Endothelial cell of umbilical vein (primary cell): ENCODE measurements at regions not wholly inside any gene's neighbourhood (a gene's known extent, or its start where the extent isn't known, plus 50 kb on each side); places are given as distances from the start of the nearest gene placed in this dataset.

Source experiments
- BruUV-seq: library from RNA; stranded (reverse); fragments of 400-500 nt; replicated peaks from 2 replicates; lab custom pipeline; 2021; lab: Mats Ljungman, UMichigan
- CTCF ChIA-PET: fragments of 300-600, 350-600 bp; sonication (Branson Sonifier 250); formaldehyde crosslinking; loops from one replicate; lab custom pipeline; 2021; ENCODE audit warnings: antibody characterized with exemption, inconsistent platforms; lab: Charles Lee
- POLR2A ChIA-PET: fragments of 300-600, 350-600 bp; sonication (Branson Sonifier 250); formaldehyde crosslinking; loops from one replicate; lab custom pipeline; 2021; ENCODE audit warnings: antibody characterized with exemption, inconsistent platforms; lab: Charles Lee
- DNase-seq: peaks from one replicate; pipeline ENCODE4 v3.0.0-alpha.2; 2011; ENCODE audit warnings: low read depth, low spot score
- FAIRE-seq: peaks from 2 replicates; lab custom pipeline; 2011; peaks lifted over from hg19 to GRCh38; lab: Jason Lieb, UNC
- H2AFZ ChIP-seq: 2 replicates; pipeline ENCODE4 v1.6.0; 2012; ENCODE audit warnings: low read depth, low read length, control low read depth, inconsistent platforms
- H3K27ac ChIP-seq: 2 replicates; pipeline ENCODE4 v1.5.1; 2011; ENCODE audit warnings: low read depth, mild to moderate bottlenecking, control low read depth, low read length, moderate library complexity; ENCODE audit not compliant: insufficient read depth
- H3K27me3 ChIP-seq, 2 experiments: 2 replicates each; pipeline versions ENCODE4 v1.6.0 to v1.6.1; 2011; ENCODE audit warnings: low read length in 2 of 2, mixed read lengths in 1 of 2; ENCODE audit not compliant: control insufficient read depth in 2 of 2, insufficient read depth in 2 of 2
- H3K36me3 ChIP-seq, 2 experiments: 2 replicates in 1 of 2; 3 replicates in 1 of 2; pipeline ENCODE4 v1.5.1; 2011; ENCODE audit warnings: low read length in 2 of 2, mild to moderate bottlenecking in 1 of 2, moderate library complexity in 1 of 2; ENCODE audit not compliant: control insufficient read depth in 2 of 2, insufficient read depth in 2 of 2; ENCODE audit errors: extremely low read depth in 1 of 2
- H3K4me1 ChIP-seq: 3 replicates; pipeline ENCODE4 v1.5.1; 2011; ENCODE audit warnings: mild to moderate bottlenecking, low read length; ENCODE audit not compliant: control insufficient read depth, insufficient read depth; ENCODE audit errors: extremely low read depth
- H3K4me2 ChIP-seq: 2 replicates; pipeline ENCODE4 v1.6.1; 2011; ENCODE audit warnings: low read length, control low read depth, mixed read lengths; ENCODE audit not compliant: insufficient read depth
- H3K4me3 ChIP-seq, 3 experiments: fragments of 200-600 bp in 1 of 3; sonication (generic), shearing (Covaris generic) in 1 of 3; replicated peaks in 1 of 3; 2 replicates each; pipeline ENCODE4 v1.5.1; 2011 to 2016; ENCODE audit warnings: control low read depth in 3 of 3, low read length in 3 of 3, mild to moderate bottlenecking in 2 of 3, inconsistent platforms in 1 of 3, low read depth in 1 of 3, moderate library complexity in 1 of 3; ENCODE audit not compliant: insufficient read depth in 1 of 3
- H3K79me2 ChIP-seq: 2 replicates; pipeline ENCODE4 v1.6.0; 2012; ENCODE audit warnings: low read length, inconsistent platforms; ENCODE audit not compliant: control insufficient read depth, insufficient read depth
- H3K9ac ChIP-seq: replicated peaks from 2 replicates; pipeline ENCODE3; 2011; ENCODE audit warnings: low read length, control low read depth; ENCODE audit not compliant: insufficient read depth; ENCODE audit errors: extremely low read depth
- H3K9me1 ChIP-seq: replicated peaks from 3 replicates; pipeline ENCODE4 v1.6.0; 2011; ENCODE audit warnings: mild to moderate bottlenecking, low read length; ENCODE audit not compliant: control insufficient read depth, insufficient read depth; ENCODE audit errors: extremely low read depth
- H3K9me3 ChIP-seq: replicated peaks from 2 replicates; pipeline ENCODE4 v1.5.1; 2012; ENCODE audit warnings: low read length, inconsistent platforms; ENCODE audit not compliant: control insufficient read depth, insufficient read depth
- H4K20me1 ChIP-seq: replicated peaks from 2 replicates; pipeline ENCODE3; 2011; ENCODE audit warnings: mild to moderate bottlenecking, low read length; ENCODE audit not compliant: control insufficient read depth, insufficient read depth; ENCODE audit errors: extremely low read depth
- CTCF ChIP-seq, 2 donors: IDR thresholded peaks; 1 replicate in 1 of 2; 2 replicates in 1 of 2; pipeline ENCODE4 v1.5.1; 2011; ENCODE audit warnings: low read length in 2 of 2, mild to moderate bottlenecking in 2 of 2, moderate library complexity in 2 of 2, control low read depth in 1 of 2, inconsistent platforms in 1 of 2, low read depth in 1 of 2; ENCODE audit not compliant: insufficient read depth in 1 of 2; ENCODE audit errors: extremely low read depth in 1 of 2
- EZH2 ChIP-seq: IDR thresholded peaks from 2 replicates; pipeline ENCODE4 v1.6.1; 2012; ENCODE audit warnings: borderline replicate concordance, low read depth, mild to moderate bottlenecking, moderate library complexity, low read length, inconsistent platforms; ENCODE audit not compliant: severe bottlenecking
- FOS ChIP-seq: IDR thresholded peaks from 2 replicates; pipeline ENCODE4 v1.6.1; 2011; ENCODE audit warnings: mild to moderate bottlenecking, low read length, moderate library complexity, borderline replicate concordance; ENCODE audit not compliant: insufficient read depth
- GATA2 ChIP-seq: IDR thresholded peaks from 2 replicates; pipeline ENCODE4 v1.7.0; 2011; ENCODE audit warnings: low read depth, mild to moderate bottlenecking, moderate library complexity, mixed read lengths, low read length; ENCODE audit not compliant: insufficient read length, insufficient read depth
- JUN ChIP-seq: IDR thresholded peaks from 2 replicates; pipeline ENCODE4 v1.6.1; 2011; ENCODE audit warnings: borderline replicate concordance, low read depth; ENCODE audit not compliant: insufficient read length, insufficient read depth
- MYC ChIP-seq: IDR thresholded peaks from one replicate; pipeline ENCODE4 v1.6.1; 2011; ENCODE audit warnings: mild to moderate bottlenecking, low read depth, low read length
- POLR2A ChIP-seq: IDR thresholded peaks from 2 replicates; pipeline ENCODE4 v1.6.1; 2012; ENCODE audit warnings: low read depth, mild to moderate bottlenecking, control low read depth, low read length
- POLR2AphosphoS5 ChIP-seq: IDR thresholded peaks from 2 replicates; pipeline ENCODE4 v1.6.1; 2012; ENCODE audit warnings: low read depth, mild to moderate bottlenecking, control low read depth, low read length, moderate library complexity; ENCODE audit not compliant: insufficient read depth
- dilution Hi-C: fragments of 300-500 bp; cut with MboI; formaldehyde crosslinking; loops from one replicate; pipeline ENCODE4 v1.15.0; 2019; ENCODE audit warnings: low sequenced_read_pairs; ENCODE audit not compliant: extremely low pct_ligation_motif_present
- intact Hi-C: fragments of 100-400 bp; cut with micrococcal nuclease; formaldehyde crosslinking; loops from one replicate; pipeline ENCODE4 v1.10.0; 2022

- ChIA-PET POLR2A (no interaction called here), CTCF (no interaction called here)
- H3K4me2 ChIP-seq = no peak overlapping the region
Measured at GRCh38 chr9:115202960-115203751, 85.2 kb upstream of the TNC start.

More at GRCh38 chr9:115202960-115203751, 85.2 kb upstream of the TNC start:
- Histone ChIP-seq H3K79me2 (no peaks in the 10 kb centered on the region), H4K20me1 (no peaks in the 10 kb centered on the region), H3K4me3 (no peak overlapping the region), H3K9ac (no peak overlapping the region), H3K36me3 (no peaks in the 10 kb centered on the region), H3K27ac (no peak overlapping the region), H3K9me1 (no peaks in the 10 kb centered on the region), H3K27me3 (no peaks in the 10 kb centered on the region), H3K4me1 (no peaks in the 10 kb centered on the region), H2AFZ (no peak overlapping the region), H3K9me3 (no peaks in the 10 kb centered on the region)
- no peak for FAIRE-seq
- dilution Hi-C loops (no loop called here), intact Hi-C loops (no loop called here)
- TF ChIP-seq EZH2 = no peak
- TF ChIP-seq GATA2 = no peak
- no peak for TF ChIP-seq MYC
- no peak for TF ChIP-seq FOS
- TF ChIP-seq POLR2A = no peak
- no peak for TF ChIP-seq POLR2AphosphoS5
- TF ChIP-seq JUN = no peak
- no peak for TF ChIP-seq CTCF (IDR thresholded peaks at IDR 0.05; ENCODE audit: extremely low read depth in 1 of 2, insufficient read depth in 1 of 2, low read depth in 1 of 2, low read length in 2 of 2)
- no TSS peak for BruUV-seq
- no peak for DNase-seq
